Keratinocyte (primary cell): ENCODE measurements at regions not wholly inside any gene's neighbourhood (a gene's known extent, or its start where the extent isn't known, plus 50 kb on each side); places are given as distances from the start of the nearest gene placed in this dataset.

Experiments
- DNase-seq: peaks from one replicate; pipeline ENCODE4 v3.0.0-alpha.2; 2011; ENCODE audit warnings: low read depth, missing footprints, low spot score
- FAIRE-seq: peaks from 2 replicates; lab custom pipeline; 2011; peaks lifted over from hg19 to GRCh38; lab: Jason Lieb, UNC
- H2AFZ ChIP-seq: 2 replicates; pipeline ENCODE4 v1.6.0; 2012; ENCODE audit warnings: low read length, control low read depth, inconsistent platforms; ENCODE audit not compliant: control insufficient read depth
- H3K27ac ChIP-seq: 2 replicates; pipeline ENCODE4 v1.5.1; 2011; ENCODE audit warnings: low read length; ENCODE audit not compliant: control insufficient read depth, insufficient read depth
- H3K27me3 ChIP-seq: 3 replicates; pipeline ENCODE4 v1.6.0; 2011; ENCODE audit warnings: low read length; ENCODE audit not compliant: control insufficient read depth, insufficient read depth; ENCODE audit errors: extremely low read depth
- H3K36me3 ChIP-seq, 2 experiments: 2 replicates in 1 of 2; 3 replicates in 1 of 2; pipeline ENCODE4 v1.5.1; 2011; ENCODE audit warnings: low read length in 2 of 2, mild to moderate bottlenecking in 1 of 2; ENCODE audit not compliant: control insufficient read depth in 2 of 2, insufficient read depth in 2 of 2; ENCODE audit errors: extremely low read depth in 1 of 2
- H3K4me1 ChIP-seq: 3 replicates; pipeline ENCODE4 v1.5.1; 2011; ENCODE audit warnings: low read length; ENCODE audit not compliant: control insufficient read depth, insufficient read depth; ENCODE audit errors: extremely low read depth
- H3K4me2 ChIP-seq: 3 replicates; pipeline ENCODE4 v1.6.0; 2011; ENCODE audit warnings: low read depth, low read length; ENCODE audit not compliant: control insufficient read depth, insufficient read depth; ENCODE audit errors: extremely low read depth
- H3K4me3 ChIP-seq, 3 experiments: fragments of 200-600 bp in 1 of 3; sonication (generic) in 1 of 3; 2 replicates in 2 of 3; 3 replicates in 1 of 3; pipeline ENCODE4 v1.5.1; 2011 to 2016; ENCODE audit warnings: low read length in 3 of 3, mild to moderate bottlenecking in 3 of 3, control low read depth in 2 of 3, inconsistent platforms in 1 of 3, low read depth in 1 of 3, mixed read lengths in 1 of 3, mixed run types in 1 of 3, moderate library complexity in 1 of 3; ENCODE audit not compliant: control insufficient read depth in 2 of 3, insufficient read depth in 2 of 3; ENCODE audit errors: extremely low read depth in 1 of 3
- H3K79me2 ChIP-seq: 2 replicates; pipeline ENCODE4 v1.6.0; 2012; ENCODE audit warnings: low read length; ENCODE audit not compliant: control insufficient read depth, insufficient read depth
- H3K9ac ChIP-seq: 3 replicates; pipeline ENCODE4 v1.6.0; 2011; ENCODE audit warnings: low read length; ENCODE audit not compliant: control insufficient read depth, insufficient read depth; ENCODE audit errors: extremely low read depth
- H3K9me1 ChIP-seq: 3 replicates; pipeline ENCODE4 v1.6.0; 2011; ENCODE audit warnings: low read length; ENCODE audit not compliant: control insufficient read depth, insufficient read depth; ENCODE audit errors: extremely low read depth
- H3K9me3 ChIP-seq: 2 replicates; pipeline ENCODE4 v1.5.1; 2012; ENCODE audit warnings: low read depth, low read length; ENCODE audit not compliant: control insufficient read depth
- H4K20me1 ChIP-seq: 3 replicates; pipeline ENCODE4 v1.6.0; 2011; ENCODE audit warnings: low read length; ENCODE audit not compliant: control insufficient read depth, insufficient read depth; ENCODE audit errors: extremely low read depth
- CTCF ChIP-seq, 3 experiments: IDR thresholded peaks in 1 of 3; conservative IDR thresholded peaks in 1 of 3; optimal IDR thresholded peaks in 1 of 3; 2 replicates in 2 of 3; 3 replicates in 1 of 3; pipeline versions ENCODE3 to v1.5.1; 2011; ENCODE audit warnings: low read length in 3 of 3, mild to moderate bottlenecking in 3 of 3, moderate library complexity in 2 of 3, control low read depth in 1 of 3, inconsistent platforms in 1 of 3; ENCODE audit not compliant: insufficient read depth in 2 of 3; ENCODE audit errors: extremely low read depth in 1 of 3
- EZH2 ChIP-seq: IDR thresholded peaks from one replicate; pipeline ENCODE4 v1.6.1; 2012; ENCODE audit warnings: inconsistent platforms, mild to moderate bottlenecking, low read length, moderate library complexity
- dilution Hi-C: fragments of 300-500 bp; cut with MboI; formaldehyde crosslinking; loops from one replicate; pipeline ENCODE4 v1.7.0; 2020; ENCODE audit warnings: low sequenced_read_pairs; ENCODE audit not compliant: extremely low pct_ligation_motif_present

- no peaks in the 10 kb centered on the region for H3K9me3 ChIP-seq
- no peaks in the 10 kb centered on the region for H4K20me1 ChIP-seq
- H2AFZ ChIP-seq: no peak overlapping the region
- no peaks in the 10 kb centered on the region for H3K4me1 ChIP-seq
- H3K27me3 ChIP-seq: no peaks in the 10 kb centered on the region
- no peak overlapping the region for H3K4me3 ChIP-seq
- no peak overlapping the region for H3K27ac ChIP-seq
- H3K9ac ChIP-seq: no peak overlapping the region
- H3K9me1 ChIP-seq: no peaks in the 10 kb centered on the region
- dilution Hi-C loops: no loop called here
- no peak for FAIRE-seq
- no peaks in the 10 kb centered on the region for H3K36me3 ChIP-seq
- DNase-seq: no peak
- no peak for TF ChIP-seq EZH2
- no peak for TF ChIP-seq CTCF (optimal IDR thresholded peaks at IDR 0.05 in 1 of 3, IDR thresholded peaks at IDR 0.05 in 1 of 3, conservative IDR thresholded peaks at IDR 0.05 in 1 of 3; ENCODE audit: extremely low read depth in 1 of 3, insufficient read depth in 2 of 3, low read length in 3 of 3)
- H3K79me2 ChIP-seq: no peaks in the 10 kb centered on the region
- no peak overlapping the region for H3K4me2 ChIP-seq
Observed at GRCh38 chrX:113522814-113523213, 682.2 kb upstream of the AMOT start.

- Histone ChIP-seq H3K9me3 (no peaks in the 10 kb centered on the region), H3K27me3 (no peaks in the 10 kb centered on the region), H4K20me1 (no peaks in the 10 kb centered on the region), H3K4me3 (no peak overlapping the region), H3K4me2 (no peak overlapping the region), H3K36me3 (no peaks in the 10 kb centered on the region), H2AFZ (no peak overlapping the region), H3K9me1 (no peaks in the 10 kb centered on the region), H3K79me2 (no peaks in the 10 kb centered on the region), H3K9ac (no peak overlapping the region), H3K4me1 (no peaks in the 10 kb centered on the region), H3K27ac (no peak overlapping the region)
- TF ChIP-seq EZH2: no peak
- no peak for TF ChIP-seq CTCF (optimal IDR thresholded peaks at IDR 0.05 in 1 of 3, IDR thresholded peaks at IDR 0.05 in 1 of 3, conservative IDR thresholded peaks at IDR 0.05 in 1 of 3; ENCODE audit: extremely low read depth in 1 of 3, insufficient read depth in 2 of 3, low read length in 3 of 3)
- no peak for FAIRE-seq
- dilution Hi-C loops: no loop called here
- no peak for DNase-seq
Observed at GRCh38 chrX:113514906-113515305, 674.3 kb upstream of the AMOT start.
